Activated T-cell treated with anti-CD3 and anti-CD28 coated beads, Interleukin-2, amount 50 U/mL, for 1 hour (primary cell): ENCODE measurements at regions not wholly inside any gene's neighbourhood (a gene's known extent, or its start where the extent isn't known, plus 50 kb on each side); places are given as distances from the start of the nearest gene placed in this dataset.

ENCODE experiments used
- DNase-seq: peaks from one replicate; pipeline ENCODE4 v3.0.0-alpha.2; 2020

DNA sequence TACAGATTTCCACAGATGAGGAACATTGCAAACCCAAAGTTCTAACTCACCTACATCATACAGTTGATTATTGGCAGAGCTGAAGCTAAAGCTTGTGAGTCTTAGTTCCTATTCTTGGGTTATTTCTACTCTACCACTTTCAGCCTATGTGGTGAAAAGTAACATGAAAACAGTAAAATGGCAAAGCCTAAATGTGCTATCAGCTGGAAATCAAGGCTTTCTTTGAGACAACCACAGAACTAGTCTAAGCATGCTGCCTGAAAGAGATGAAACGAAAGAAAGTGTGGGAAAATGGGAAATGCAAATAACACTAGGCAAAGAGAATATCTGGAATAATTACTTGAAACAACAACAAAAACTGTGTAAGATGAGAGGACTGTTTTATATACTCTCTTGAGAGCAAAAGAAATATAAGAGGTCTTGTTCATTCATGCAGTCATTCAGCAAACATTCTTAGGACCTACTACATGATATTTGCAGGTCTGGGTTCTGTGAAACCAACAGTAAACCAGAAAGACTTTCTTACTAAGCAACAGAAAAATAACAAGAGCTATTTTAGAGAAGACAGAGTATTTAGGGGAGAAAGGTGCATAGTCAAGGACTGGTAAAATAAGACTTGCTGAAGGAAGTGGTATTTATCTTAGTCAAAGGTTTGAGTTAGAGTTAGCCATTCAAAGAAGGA lies 437.1 kb downstream of the HTR7 start:
- no peak for DNase-seq

DNA sequence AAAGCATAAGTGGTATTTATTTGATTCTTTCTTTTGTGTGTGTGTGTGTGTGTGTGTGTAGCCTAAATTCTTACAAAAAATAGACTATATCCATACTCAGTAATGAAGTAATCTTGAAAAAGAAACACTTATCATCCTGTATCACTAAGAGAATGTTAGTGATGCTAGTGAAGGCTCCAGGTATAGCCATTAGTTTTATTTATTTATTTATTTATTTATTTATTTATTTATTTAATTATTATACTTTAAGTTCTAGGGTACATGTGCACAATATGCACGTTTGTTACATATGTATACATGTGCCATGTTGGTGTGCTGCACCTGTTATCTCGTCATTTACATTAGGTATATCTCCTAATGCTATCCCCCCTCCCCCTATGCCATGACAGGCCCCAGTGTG lies 436.0 kb downstream of the HTR7 start:
- DNase-seq = no peak

DNA sequence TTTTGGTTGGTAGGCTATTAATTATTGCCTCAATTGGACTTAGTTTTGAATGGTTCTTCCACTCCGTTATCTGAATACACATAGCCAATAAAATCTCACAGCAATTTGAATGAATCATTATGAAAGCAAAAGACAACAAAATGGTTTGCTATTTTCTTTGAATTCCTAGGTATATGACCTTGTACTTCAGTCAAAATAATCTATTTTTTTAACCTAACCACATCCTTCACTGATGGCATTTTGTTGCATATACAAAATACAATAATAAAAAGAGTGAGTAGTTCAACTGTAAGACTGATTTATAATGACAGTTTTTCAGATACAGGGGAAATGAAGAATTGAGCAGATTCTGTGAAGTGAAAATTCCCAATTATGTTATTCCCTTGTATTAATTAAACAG lies 433.1 kb downstream of the HTR7 start:
- no peak for DNase-seq

DNA sequence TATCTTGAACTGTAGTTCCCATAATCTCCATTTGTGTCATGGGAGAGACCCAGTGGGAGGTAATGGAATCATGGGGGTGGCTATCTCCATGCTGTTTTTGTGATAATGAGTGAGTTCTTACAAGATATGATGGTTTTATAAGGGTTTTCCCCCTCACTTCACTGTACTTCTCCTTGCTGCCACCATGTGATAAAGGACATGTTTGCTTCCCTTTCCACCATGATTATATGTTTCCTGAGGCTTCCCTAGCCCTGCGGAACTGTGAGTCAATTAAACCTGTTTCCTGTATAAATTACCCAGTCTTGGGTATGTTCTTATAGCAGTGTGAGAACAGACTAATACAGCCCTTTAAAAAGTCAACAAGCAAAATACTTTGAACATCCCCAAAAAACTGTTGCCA lies 427.7 kb downstream of the HTR7 start:
- no peak for DNase-seq

DNA sequence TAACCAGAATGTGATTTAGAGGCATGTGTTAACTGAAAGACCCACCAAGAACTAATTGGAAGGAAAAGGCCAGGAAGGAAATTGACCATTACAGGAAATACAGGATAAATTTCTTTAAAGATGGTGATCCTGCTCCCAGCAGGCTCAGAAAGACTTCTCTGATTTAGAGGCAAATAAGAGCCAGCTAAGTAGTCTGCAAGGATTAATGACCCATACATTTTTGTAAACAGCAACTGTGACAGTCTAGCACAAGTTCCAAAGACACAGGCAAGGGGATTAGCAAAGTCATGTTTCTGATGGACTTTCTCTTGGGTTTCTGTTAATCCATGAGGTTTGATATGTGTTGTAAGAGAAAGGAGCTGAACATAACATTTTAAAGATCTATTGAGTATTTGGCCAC lies 425.0 kb downstream of the HTR7 start:
- no peak for DNase-seq

DNA sequence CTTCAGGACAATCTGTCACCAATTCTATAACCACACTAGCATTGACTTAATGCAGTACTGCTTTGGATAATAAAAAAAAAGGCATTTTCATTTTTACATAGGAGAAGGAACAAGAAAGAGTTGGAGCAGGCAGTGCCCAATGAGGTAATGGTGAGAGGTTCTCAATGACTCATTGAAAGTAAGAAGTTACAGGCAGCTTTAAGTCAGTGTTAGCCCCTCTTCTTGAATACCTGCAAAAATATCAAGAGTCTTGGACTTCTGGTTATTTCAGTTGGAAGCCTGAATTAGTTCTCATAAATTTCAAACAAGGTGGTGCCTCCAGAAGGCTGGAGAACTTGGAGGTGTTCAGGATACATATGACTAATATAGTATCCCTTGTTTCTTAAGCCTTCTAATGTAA lies 422.5 kb downstream of the HTR7 start:
- no peak for DNase-seq

DNA sequence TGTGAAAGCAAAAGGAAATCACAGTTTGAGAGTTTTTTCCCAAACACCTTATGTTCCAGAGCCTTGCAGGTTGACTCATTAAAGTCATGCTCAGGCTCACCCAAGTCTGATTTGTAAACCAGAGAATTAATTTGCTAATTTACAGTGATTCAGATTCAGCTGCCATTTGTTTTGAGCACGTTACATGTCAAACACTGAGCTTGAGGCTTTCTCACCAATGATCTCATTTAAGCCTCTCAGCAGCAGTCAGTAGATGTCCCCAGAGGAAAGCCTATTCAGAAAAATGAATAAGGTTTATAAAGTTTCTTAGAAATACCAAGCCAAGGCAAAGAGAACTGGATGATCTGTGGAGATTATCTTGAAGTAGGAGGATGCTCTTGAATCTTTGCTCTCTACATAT lies 420.4 kb downstream of the HTR7 start:
- DNase-seq = no peak

DNA sequence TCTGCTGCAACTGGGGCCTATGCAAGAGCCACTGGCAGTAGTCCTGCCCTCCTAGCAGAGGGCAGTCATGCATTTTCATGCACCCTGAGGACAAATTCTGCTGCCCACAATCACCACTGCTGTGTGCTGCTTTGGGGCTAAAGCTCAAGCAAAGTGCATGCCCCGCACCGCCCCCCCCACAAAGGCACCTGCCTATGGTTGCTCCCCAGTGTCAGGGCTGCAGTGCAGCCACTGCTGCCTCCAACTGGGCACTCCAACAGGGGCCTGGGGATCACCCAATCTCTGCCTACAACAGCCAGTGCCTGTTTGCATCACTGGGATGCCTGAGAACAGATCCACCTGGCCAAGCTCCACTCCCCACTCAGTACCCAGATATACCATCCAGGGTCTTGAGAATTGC lies 417.0 kb downstream of the HTR7 start:
- no peak for DNase-seq

DNA sequence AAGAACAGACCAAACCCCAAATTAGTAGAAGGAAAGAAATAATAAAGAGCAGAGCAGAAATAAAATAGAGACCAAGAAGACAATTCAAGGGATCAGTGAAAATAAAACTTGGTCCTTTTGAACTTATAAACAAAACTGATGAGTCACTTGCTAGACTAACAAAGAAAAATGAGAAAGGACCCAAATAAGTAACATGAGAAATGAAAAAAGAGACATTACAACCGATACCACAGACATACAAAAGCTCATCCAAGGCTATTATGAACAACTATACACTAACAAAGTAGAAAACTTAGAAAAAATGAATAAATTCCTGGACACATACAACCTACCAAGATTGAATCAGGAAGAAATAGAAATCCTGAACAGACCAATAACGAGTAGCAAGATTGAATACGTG lies 414.5 kb downstream of the HTR7 start:
- no peak for DNase-seq

DNA sequence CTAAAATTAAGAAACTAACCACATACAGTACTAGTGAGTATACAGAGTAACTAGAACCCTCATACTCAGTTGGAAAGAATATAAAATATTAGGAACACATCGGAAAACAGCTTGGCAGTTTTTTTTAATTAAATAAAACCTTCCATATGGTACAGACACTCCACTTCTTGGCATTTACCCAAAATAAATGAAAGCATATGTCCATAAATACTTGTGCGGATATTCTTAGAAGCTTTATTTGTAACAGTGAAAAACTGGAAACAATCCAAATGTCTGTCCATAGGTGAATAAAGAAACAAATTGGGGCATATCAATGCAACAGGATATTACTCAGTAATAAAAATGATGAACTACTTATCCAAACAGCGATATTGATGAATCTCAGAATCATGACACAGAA lies 410.0 kb downstream of the HTR7 start:
- DNase-seq = no peak

DNA sequence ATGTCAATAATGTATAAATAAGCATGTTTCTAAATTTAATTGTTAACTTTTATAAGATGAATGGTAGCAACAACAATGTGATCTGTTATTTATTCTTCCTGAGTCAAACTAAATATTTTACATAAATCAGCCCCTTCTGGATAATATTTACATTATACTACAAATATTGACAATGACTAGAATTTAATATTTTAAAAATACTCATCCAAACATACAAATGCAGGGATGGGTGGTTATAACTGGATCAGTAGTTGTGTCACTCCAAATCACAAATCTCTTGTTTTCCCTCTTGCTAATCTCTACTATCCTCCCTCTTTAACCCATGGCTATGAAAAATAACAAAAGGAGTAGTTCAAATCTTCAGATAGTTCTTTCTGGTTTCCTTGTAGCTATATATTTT lies 407.0 kb downstream of the HTR7 start:
- no peak for DNase-seq

DNA sequence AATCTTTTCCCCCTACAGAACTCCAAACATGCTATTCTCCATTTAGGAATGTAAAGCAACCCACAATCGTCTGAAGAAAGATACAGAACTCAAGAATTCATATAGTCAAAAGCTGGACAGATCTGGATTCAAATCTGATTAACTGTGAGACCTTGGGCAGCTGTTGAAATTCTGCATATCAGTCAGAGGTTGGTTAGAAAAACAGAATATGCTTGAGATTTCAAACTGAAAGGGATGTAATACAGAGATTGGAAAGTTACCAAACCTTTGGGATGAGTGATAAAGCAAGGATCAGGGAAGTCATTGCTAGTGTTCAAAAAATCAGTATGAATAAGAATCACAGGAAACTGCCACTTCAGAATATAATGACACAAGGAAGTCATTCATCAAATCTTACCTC lies 406.6 kb downstream of the HTR7 start:
- DNase-seq = no peak

DNA sequence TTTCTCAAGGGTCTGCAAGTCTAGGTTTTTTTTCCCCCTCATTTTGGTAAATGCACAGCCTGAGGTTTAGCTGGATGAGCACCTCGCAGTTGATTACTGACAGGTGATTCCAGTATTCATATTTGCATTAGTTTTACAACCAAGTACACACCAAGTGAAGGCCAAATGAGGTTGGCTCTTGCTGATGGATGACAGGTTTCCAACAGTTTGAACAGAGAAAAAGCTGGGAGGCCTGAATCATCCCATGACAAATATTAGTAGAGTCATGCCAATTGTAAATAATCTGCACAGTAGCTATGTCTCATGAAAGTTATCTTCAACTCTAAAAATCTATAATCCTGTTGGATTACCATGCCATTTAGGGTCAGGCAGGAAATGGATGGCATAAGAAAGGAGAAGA lies 399.8 kb downstream of the HTR7 start:
- no peak for DNase-seq

DNA sequence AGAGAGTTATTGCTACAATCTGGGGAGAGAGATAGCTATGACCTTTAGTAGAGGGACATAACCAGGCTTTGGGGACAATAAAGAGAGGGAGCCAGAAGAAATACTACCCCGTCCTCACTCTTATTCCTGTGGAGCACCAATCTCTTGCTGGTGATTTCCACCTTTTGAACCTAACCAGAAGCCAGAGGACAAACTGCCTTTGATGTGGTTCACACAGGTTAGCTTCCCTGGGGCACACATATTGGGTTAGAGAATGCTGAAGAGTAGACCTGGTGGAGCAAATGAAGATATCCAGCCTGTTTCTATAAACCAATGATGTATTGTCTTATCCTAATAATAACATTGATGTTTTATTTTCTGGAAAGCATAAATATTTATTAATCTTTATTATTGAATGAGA lies 399.3 kb downstream of the HTR7 start:
- no peak for DNase-seq

DNA sequence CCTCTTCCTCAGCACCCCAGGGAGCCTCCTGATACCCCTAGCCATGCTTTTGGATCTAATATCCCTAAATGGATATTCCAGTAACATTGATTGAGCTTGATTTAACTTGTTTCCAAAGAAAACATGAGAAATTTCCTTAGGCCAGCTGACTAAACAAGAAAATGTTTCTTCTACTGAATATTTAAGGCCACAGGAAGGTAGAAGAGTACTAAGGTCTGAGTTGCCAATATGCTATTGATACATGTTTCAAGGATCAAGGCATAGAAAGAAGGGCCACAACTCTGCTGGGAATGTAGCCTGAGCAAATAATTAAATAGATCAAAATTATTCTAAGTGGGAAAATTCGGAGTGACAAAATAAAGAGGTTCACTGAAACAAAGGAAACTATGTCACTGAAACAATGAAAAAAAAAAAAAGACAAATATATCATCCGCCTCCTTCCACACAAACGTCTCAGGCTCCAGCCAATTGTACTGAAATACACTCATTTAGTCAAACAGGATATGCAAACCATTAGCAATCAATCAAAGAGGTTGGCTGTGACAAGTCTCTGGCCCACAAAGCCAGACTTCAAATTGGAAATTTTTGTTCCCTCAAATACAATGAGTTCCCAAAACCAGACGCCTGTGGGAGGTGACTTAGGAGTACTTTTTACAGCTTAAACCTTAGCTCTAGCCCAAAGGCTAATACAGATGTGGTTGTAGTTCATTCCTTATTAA lies 396.2 kb downstream of the HTR7 start:
- no peak for DNase-seq

DNA sequence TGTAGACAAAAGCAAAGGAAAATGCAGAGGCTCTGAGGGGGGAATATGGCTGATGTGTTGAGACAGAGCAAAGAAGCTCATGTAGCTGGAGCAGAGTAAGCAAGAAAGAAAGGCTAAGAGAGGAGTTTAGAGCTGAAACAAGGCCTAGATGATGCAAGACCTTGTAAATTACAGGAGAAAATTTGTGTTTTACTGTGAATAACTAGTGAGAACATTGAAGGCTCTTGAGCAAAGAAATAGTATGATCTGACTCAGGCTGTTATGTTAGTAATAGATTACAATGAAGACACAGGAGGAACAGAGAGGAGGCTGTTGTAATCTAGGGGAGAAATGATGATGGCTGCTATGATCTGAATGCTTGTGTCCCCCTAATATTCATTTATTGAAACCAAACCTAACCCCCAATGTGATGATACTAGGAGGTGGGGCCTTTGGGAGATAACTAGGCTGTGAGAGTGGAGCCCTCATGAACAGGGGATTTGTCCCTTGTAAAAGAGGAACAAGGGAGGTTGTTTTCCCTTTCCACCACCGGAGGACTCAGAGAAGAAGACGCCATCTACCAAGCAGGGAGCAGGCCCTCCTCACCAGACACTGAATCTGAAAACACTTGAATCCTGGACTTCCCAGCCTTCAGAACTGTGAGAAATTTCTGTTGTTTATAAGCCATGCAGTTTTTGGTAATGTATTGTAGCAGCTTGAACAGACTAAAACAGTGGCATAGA lies 394.9 kb downstream of the HTR7 start:
- no peak for DNase-seq

DNA sequence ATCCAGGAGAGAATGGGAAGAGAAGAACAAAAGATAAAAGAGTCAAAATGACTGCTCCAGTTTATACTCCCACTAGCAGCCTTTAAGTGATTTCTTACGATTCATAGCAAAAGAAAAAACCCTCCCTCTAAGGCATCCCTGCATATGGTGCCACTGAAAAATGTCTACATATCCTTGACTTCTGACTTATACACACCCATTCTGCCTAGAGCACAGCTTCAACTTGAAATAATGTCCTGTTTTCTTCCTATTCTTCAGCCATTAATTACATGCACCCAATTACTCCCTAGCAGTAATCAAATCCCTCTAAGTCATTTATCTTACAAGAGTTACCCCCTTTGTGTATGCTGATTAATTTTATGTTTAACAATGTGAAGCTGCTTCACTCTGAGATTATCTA lies 393.5 kb downstream of the HTR7 start:
- no peak for DNase-seq

DNA sequence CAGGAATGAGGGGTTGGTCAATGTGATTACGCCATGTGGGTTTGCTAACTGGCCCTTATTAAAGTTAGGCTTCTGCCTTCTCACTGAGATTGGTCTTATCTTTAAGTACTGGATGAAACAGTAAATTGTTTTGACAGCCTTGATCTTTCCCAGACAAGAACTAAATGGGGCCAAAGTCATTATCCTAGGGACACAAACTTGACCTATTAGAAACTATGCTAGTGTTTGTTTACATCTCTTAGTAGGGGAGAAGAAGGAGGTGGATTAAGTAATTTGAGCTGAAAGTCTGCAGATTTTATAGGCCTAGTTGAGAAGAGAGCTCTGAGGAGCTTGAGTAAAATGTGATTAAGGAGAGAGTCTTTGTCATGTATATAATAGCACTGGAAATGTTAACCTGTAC lies 386.9 kb downstream of the HTR7 start:
- DNase-seq = no peak

DNA sequence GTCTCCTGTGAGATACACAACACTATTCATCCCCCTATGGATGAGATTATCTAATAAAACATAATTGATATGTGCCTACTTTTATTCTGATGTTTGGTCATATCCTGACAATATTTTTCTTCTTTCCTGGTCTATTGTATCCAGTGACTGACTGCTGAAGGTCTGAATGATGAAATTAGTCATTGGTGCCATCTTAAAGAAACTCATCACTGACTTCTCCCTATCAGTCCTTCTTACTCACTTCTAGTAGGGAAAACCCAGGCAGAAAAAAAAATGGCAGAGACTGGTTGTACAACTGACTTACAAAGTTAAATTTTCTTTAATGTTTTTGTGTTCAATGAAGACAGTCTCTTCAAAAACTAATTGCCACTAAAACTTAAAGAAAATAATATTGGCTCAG lies 377.4 kb downstream of the HTR7 start:
- DNase-seq = no peak

DNA sequence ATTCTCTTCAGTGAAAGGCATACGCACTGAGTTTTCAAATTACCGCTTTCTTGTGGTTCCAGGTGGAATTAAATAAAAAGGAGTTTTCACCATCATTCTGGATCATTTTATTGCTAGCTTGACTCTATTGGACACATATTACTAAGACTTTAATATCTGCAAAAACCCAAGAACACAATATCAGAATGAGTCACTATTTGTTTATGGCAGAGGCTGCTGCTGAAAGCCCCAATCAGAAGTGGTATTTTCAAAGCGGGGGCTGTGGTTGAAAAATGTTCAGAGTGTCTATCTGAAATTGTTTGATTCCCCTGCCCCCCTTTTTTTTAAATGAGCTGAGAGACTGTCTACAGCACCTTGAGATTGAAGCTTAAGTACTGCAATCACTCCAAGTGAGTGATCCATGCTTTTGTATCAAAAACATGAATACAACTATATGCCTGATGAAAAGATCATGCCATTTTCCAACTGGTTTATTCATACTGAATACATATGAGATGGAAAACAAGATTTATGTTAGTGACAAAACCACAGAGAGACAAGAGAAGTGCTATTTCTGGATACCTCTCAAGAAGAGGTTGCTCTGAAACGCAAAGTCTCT lies 376.4 kb downstream of the HTR7 start:
- DNase-seq = no peak

DNA sequence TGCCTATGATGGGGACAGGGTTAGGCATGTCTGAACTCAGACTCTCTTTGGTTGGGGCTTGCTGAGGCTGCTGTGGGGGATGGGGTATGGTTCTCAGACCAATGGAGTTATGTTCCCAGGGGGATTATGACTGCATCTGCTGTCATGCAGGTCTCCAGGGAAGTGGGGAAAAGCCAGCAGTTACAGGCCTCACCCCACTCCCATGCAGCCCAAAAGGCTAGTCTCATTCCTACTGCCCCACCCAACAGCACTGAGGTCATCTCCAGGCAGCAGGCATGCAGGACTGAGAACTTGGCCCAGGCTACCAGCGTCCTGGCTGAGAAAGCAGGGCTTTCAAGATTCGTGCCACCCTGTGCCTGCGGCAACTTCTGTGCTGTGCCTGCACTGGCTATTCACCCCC lies 373.3 kb downstream of the HTR7 start:
- DNase-seq = no peak

DNA sequence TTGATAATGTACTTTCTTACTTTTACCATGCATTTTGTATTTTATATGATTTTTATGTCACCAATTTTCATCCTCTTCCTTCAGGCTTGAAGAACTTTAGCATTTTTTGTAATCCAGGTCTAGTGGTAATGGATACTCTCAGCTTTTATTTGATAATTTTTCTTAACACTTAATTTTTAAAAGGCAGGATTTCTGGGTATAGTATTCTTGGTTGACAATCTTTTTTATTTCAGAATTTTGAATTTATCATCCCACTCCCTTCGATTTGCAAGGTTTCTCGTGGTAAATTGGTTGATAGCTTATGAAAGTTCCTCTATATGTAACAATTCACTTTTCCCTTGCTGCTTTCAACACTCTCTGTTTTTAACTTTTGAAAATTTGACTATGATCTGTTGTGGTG lies 363.7 kb downstream of the HTR7 start:
- no peak for DNase-seq

DNA sequence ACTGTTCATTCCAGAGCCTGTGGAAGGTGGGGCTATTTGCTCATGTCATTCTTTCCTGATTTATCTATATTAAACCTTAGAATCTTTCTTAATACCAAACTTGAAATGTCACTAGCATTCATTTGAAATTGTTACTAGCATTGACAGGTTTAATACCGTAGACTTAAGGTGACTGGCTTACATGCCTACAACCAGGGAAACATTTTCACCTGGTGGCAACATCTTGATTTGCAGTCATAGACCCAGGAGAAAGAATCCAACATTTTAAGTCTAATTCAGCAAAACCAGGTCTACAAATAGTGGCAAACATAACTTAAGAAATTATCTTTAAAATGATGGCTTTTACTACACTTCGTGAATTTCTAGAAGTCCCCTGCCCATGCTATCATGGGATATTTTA lies 353.7 kb downstream of the HTR7 start:
- no peak for DNase-seq

DNA sequence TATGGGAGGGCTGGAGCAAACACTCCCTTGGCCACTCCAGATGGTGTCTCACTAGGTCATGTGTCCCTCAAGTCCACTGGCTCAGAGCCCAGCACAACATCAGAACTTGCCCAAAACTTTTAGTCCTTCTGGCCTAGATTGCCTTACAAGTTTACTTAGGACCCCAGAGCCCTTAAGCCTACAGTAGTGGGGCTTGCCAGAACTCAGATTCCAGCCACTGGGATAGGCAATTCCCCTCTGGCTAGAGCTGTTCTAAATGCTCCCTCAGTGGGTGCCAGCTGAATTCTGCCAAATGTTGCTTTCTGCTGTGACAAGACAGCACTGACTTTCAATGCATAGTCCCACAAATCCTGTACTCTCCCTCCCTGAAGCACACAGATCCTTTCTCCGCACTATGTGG lies 331.1 kb downstream of the HTR7 start:
- DNase-seq = no peak
